ENCODE measurements at regions not wholly inside any gene's neighbourhood (a gene's known extent, or its start where the extent isn't known, plus 50 kb on each side); places are given as distances from the start of the nearest gene placed in this dataset.

- no peak for TF ChIP-seq SIN3A (IDR thresholded peaks at IDR 0.05; ENCODE audit: borderline replicate concordance, insufficient read depth, low read length)
- TF ChIP-seq POLR2AphosphoS5 (IDR thresholded peaks at IDR 0.05; ENCODE audit: low read depth, low read length): no peak
- TF ChIP-seq, protein P1, sequence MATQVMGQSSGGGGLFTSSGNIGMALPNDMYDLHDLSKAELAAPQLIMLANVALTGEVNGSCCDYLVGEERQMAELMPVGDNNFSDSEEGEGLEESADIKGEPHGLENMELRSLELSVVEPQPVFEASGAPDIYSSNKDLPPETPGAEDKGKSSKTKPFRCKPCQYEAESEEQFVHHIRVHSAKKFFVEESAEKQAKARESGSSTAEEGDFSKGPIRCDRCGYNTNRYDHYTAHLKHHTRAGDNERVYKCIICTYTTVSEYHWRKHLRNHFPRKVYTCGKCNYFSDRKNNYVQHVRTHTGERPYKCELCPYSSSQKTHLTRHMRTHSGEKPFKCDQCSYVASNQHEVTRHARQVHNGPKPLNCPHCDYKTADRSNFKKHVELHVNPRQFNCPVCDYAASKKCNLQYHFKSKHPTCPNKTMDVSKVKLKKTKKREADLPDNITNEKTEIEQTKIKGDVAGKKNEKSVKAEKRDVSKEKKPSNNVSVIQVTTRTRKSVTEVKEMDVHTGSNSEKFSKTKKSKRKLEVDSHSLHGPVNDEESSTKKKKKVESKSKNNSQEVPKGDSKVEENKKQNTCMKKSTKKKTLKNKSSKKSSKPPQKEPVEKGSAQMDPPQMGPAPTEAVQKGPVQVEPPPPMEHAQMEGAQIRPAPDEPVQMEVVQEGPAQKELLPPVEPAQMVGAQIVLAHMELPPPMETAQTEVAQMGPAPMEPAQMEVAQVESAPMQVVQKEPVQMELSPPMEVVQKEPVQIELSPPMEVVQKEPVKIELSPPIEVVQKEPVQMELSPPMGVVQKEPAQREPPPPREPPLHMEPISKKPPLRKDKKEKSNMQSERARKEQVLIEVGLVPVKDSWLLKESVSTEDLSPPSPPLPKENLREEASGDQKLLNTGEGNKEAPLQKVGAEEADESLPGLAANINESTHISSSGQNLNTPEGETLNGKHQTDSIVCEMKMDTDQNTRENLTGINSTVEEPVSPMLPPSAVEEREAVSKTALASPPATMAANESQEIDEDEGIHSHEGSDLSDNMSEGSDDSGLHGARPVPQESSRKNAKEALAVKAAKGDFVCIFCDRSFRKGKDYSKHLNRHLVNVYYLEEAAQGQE (IDR thresholded peaks at IDR 0.05; ENCODE audit: insufficient read depth in 1 of 2, low read depth in 2 of 2, low read length in 2 of 2): no peak
- TF ChIP-seq TAF1 (IDR thresholded peaks at IDR 0.05; ENCODE audit: borderline replicate concordance, insufficient read depth, low read length): no peak
- TF ChIP-seq FOXP2 (optimal IDR thresholded peaks at IDR 0.05; ENCODE audit: borderline replicate concordance, extremely low read depth, extremely low read length, insufficient read depth): no peak
Observed at GRCh38 chr12:13588574-13588973, 392.0 kb downstream of the EMP1 start.

- TF ChIP-seq POLR2AphosphoS5 (IDR thresholded peaks at IDR 0.05; ENCODE audit: low read depth, low read length): no peak
- TF ChIP-seq, protein P1 (IDR thresholded peaks at IDR 0.05; ENCODE audit: insufficient read depth in 1 of 2, low read depth in 2 of 2, low read length in 2 of 2): no peak
- no peak for TF ChIP-seq FOXP2 (optimal IDR thresholded peaks at IDR 0.05; ENCODE audit: borderline replicate concordance, extremely low read depth, extremely low read length, insufficient read depth)
- no peak for TF ChIP-seq TAF1 (IDR thresholded peaks at IDR 0.05; ENCODE audit: borderline replicate concordance, insufficient read depth, low read length)
- TF ChIP-seq SIN3A (IDR thresholded peaks at IDR 0.05; ENCODE audit: borderline replicate concordance, insufficient read depth, low read length): no peak
Observed at GRCh38 chr12:13587721-13588390, 391.3 kb downstream of the EMP1 start.

DNA sequence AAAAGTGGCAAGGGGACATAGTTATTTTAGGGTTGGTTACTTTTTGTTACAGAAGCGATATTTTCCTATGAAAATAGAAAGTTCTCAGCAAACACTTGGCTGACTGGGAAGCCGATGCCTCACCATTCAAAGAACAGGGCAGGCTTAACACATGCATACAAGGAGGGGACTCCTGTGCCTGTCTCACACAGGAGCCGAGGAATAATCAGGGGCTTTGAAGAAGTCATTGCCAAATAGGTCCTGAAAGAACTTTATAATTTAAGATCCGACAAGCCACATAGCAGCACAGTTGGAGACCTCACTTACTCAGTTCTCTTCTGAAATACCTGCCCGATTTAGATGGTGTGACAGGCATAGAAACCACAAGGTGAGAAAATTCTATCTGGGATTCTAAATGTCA lies 389.8 kb downstream of the EMP1 start:
- no peak for TF ChIP-seq FOXP2 (optimal IDR thresholded peaks at IDR 0.05; ENCODE audit: borderline replicate concordance, extremely low read depth, extremely low read length, insufficient read depth)
- TF ChIP-seq, protein P1 (IDR thresholded peaks at IDR 0.05; ENCODE audit: insufficient read depth in 1 of 2, low read depth in 2 of 2, low read length in 2 of 2): no peak
- no peak for TF ChIP-seq POLR2AphosphoS5 (IDR thresholded peaks at IDR 0.05; ENCODE audit: low read depth, low read length)
- TF ChIP-seq SIN3A (IDR thresholded peaks at IDR 0.05; ENCODE audit: borderline replicate concordance, insufficient read depth, low read length): no peak
- no peak for TF ChIP-seq TAF1 (IDR thresholded peaks at IDR 0.05; ENCODE audit: borderline replicate concordance, insufficient read depth, low read length)

DNA sequence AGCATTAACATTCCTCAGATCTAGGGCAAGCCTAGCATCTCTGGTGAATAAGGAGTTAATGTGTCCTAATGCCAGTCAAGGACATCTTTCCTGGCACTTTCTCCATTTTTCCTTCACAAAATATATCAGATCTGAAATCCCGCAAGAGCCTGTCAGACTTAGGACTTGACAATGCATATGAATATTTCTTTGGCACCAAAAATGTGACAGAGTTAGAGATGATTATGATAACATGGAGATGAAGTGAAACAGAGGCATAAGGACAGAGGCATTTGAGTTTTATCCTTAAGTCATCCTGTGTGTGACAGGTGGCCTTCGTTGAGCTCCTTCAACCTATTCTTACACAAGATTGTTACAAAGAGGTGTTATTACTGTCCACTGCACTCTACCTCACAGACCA lies 388.0 kb downstream of the EMP1 start:
- TF ChIP-seq, protein P1 (IDR thresholded peaks at IDR 0.05; ENCODE audit: insufficient read depth in 1 of 2, low read depth in 2 of 2, low read length in 2 of 2): no peak
- TF ChIP-seq FOXP2 (optimal IDR thresholded peaks at IDR 0.05; ENCODE audit: borderline replicate concordance, extremely low read depth, extremely low read length, insufficient read depth): no peak
- TF ChIP-seq TAF1 (IDR thresholded peaks at IDR 0.05; ENCODE audit: borderline replicate concordance, insufficient read depth, low read length): no peak
- TF ChIP-seq POLR2AphosphoS5 (IDR thresholded peaks at IDR 0.05; ENCODE audit: low read depth, low read length): no peak
- no peak for TF ChIP-seq SIN3A (IDR thresholded peaks at IDR 0.05; ENCODE audit: borderline replicate concordance, insufficient read depth, low read length)

Measured in PFSK-1 (cell line).